Stimulated activated CD8-positive, alpha-beta memory T cell treated with anti-CD3 and anti-CD28 coated beads, Interleukin-7, amount 100 ng/mL, for 24 hours (primary cell): ENCODE measurements at regions not wholly inside any gene's neighbourhood (a gene's known extent, or its start where the extent isn't known, plus 50 kb on each side); places are given as distances from the start of the nearest gene placed in this dataset.

Experiments
- DNase-seq: peaks from one replicate; pipeline ENCODE4 v3.0.0-alpha.2; 2020; ENCODE audit warnings: low read depth

DNA sequence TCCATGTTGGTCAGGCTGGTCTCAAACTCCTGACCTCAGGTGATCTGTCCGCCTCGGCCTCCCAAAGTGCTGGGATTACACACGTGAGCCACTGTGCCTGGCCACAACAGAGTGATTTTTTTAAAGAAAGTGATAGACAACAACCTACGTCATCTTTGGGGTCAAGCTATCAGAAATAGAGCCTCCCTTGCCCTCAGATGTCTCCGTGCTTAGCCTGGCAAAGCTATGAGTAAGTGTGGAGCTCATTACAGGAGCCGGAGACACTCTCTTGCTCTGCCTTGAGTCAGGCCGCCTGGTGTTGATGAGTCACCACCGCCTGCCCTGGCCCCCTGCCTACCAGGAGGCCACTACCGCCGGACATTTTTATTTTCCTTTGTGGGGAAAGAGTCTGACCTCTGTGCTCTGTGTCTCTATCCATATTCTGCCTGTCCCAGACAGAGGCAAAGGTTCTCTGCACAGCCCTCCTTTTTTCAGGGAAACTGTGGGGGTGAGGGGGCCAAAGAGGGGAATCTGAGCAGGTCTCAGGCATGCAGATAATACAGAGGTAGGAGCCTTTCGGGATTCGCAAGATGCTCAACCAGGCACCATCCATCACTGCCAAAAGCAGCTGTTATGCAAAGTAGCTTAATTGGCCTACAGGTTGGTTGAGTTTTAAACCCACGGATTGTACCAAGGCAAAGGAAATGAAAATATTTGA, 123.7 kb upstream of the CPEB4 start:
- DNase-seq: no peak

DNA sequence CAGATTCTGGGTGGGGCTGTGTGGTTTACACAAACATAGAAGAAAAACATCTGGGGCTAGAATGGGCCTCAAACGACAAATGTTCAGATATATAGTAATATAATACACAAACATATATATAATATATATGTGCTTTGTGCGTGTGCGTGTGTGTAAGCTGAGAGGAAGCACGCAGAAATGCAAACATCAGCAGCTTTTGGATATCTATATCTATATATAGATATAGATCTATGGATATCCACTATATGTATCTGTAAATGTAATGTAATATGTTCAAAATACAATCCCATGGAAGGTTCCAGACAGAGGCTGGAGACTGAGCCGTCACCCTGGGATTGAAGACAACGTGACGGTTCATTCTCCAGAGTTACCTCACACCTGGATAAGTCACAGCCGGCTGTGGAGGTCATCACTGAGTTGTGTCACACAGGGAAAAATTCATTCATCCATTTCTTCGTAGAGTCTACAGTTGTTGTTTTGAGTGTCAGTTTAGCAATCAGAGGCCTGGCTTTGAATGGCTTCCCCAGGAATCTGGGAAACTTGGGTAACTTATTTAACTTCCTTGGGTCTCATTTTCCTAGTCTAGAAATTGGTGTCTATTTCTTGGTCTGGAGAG, 123.0 kb upstream of the CPEB4 start:
- no peak for DNase-seq

DNA sequence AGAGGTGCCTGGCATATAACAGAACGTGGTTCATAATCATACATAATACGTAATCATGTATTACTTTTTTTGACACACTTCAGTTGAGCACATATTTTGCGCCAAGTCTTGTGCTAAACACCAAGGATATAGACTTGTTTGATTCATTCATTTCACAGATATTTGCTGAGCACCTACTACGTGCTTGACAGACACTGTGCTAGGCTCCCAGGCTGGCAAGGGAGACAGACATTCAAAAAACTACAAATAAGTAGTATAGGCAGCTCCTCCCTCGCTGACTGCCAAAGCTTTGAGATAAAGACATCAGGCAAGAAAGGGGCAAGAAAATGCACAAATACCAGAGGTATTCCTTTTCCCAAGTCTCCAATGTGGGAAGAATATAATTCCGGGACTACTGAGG, 122.5 kb upstream of the CPEB4 start:
- DNase-seq: no peak

DNA sequence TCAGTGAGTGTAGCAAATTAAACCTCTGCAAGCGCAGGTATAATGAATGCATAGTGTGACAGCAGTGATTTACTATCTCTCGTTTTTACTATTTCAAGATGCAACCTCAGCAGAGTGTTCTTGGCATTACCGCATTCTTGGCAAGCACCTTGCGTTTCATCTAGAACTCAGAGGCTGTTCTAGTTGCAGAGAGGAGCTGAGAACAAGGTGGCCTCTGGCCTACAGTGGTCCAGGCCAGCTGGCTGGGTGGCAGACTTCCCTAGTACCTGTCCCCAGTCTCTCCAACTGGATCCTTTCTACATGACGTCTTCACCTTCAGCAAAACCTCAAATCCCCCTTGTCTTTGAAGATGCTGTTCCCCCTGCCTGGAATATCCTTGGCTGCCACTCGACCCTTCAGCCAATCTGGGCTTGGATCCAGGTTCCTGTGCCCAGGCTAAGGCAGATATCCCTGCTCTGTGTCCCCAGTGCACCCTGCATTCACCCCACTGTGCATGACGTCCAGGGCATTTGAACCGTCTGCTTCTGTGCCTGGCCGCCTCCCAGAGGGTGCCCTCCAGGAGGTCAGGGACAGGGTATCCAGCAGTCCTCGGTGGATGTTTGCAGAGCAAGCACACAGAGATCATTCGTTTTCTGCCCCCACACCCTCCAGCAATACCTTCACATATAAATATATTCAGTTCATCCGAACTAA, 120.4 kb upstream of the CPEB4 start:
- no peak for DNase-seq

DNA sequence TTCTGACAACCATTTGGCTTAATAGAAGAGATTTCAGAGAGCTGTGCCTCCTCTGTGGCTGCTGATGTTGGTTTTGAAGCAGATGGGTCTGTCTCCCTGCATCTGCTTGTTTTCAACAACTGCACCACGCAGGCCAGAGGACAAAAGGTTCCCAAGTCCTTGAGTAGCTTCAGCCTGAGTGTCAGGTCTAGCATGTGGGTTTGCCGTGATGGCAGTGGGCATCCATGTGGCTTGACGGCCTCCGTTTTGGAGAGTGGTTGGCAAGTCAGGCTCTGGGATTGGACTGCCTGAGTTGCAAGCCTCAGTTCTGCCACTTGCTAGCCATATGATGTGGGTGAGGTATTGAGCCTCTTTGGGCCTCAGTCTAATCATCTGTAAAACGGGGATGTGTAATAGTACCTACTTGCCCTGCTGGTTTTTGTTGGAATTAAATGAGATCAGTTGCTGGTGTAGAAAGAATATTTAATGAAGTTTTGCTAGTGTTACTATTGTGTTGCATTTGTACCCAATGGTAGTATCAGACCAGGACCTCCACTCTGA, 119.8 kb upstream of the CPEB4 start:
- DNase-seq: no peak

DNA sequence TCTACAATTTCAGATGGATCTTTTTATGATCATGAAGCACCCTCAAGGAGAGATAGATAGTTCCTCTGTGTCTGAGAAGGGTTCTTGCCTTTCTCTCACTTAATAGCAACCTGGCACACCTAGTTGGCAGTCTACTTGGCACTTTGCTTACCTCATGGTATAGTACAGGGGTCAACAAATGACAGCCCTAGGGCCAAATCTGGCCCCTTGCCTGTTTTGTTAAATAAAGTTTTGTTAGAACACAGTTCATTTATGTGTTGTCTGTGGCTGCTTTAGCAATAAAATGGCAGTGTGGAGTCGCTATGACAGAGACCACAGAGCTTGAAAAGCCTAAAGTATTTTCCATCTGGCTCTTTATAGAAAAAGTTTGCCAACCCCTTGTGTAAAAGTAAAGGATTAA, 119.3 kb upstream of the CPEB4 start:
- no peak for DNase-seq

DNA sequence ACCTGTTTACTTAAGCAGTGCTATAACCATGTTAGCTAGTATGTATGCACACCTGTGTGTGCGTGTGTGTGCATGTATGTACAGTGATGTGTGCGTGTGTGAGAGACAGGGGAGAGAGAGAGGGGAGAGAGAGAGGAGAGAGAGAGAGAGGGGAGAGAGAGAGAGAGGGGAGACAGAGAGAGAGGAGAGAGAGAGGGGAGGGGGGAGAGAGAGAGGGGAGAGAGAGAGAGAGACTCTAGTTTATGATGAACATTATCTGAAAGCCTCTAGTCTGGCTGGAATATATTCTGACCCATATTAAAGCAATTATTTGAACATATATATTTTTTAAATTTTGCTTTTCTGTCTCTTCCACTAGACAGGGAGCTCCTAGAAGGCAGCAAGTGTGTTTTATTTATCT, 117.5 kb upstream of the CPEB4 start:
- no peak for DNase-seq

DNA sequence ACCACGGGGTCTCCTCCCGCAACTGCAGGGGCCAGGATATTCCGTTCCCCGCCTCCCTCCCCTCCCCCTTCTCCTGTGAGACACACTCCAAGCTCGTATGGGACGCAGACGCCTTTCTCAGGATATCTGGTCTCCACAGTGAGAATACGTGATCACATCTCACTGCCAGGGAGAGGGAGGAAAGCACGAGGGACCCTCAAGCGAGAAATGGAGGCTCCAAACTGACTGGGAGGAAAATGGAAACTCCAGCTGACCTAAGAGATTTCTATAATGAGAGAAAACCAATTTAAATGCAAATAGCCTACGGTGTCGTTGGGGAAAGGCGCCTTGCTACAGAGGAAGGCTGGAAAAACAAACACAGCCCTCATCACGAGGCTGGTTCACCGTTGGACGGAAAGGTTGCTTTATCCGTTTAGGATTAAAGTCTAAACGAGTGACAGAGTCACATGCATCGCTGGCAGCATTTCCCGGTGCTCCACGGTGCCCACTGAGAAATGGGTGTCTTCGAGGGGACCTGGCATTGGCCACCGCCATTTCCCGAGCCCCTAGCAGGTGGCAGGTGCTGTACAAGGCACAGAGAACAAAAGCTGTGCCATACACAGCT, 116.9 kb upstream of the CPEB4 start:
- no peak for DNase-seq

DNA sequence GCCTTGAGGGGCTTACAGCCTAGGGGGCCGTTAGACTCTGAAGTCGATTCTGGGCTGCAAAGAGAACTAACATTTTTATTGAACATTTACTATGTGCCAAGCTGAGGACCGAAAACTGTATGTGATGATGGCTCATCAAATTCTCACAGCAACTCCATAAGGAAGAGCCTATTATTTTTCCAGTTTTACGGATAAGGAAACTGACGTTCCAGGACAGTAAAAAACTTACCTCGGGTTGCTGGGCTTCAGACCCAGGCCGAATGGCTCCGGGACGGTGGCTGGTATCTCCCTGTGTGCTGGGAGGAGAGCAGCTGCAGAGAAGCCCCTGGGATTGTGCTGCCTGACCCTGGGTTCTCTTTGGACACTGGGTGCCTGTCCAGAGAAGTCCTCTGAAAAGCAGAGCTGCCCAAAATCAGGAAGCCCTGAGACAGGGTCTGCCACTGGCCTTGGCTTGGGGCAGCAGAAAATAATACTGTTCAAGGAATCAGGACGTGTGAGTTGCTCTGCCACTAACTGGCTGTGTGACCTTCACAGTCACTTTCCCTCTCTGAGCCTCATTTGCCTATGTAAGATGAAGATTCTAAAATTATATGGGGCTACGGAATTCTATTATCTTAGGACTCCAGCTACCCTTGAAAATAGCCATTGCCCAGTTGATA, 116.3 kb upstream of the CPEB4 start:
- DNase-seq: no peak

DNA sequence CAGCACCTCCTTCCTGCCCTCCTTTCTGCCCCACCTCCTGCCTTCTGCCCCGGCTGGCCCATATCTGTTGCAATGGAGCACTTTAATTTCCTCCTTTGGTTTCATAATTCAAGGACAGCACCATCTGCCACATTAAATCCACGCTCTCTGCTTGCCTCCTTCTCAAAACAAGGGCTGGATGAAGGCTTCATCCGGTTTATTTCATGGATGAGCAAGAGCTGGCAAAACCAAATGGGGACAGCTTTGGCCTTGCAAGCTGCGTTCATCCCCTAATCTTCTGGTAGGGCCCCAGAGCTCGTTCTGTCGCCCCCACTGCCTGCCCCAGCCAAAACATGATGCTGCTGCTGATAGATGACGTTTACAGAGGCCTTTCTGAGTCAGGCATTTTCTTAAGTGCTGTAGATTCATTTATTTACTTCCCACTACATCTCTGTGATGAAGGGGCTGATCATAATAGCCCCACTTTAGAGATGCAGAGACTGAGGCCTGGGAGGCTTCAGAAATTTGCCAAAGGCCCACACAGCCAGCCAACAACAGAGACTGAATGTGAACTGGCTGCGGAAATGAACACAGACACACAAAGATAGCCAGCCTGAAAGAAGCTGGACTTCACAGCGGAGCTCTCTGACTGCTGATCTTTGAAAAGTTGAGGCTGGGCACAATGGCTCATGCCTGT, 115.6 kb upstream of the CPEB4 start:
- no peak for DNase-seq

DNA sequence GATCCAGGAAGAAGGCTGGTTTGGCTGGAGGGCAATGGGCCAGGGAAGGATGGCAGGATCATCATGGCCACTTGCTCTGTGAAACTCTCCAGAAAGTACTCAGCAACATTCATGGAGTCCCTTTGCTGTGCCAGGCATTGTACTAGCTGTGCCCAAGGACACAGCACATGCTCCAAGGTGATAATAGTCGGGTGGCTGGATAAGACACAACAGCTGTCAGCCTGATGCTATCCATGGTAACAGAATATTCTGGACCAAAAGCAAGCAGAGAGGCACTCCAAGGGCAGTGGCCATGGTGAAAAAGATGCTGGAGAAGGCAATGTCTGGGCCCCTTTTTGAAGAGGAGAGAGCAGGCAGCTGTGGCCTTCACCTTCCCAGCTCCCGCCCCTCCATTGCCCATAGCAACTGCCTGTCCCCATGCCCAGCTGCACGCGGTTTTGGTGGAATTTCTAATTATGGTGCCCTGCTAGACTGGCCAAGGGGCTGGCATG, 113.8 kb upstream of the CPEB4 start:
- DNase-seq: no peak

DNA sequence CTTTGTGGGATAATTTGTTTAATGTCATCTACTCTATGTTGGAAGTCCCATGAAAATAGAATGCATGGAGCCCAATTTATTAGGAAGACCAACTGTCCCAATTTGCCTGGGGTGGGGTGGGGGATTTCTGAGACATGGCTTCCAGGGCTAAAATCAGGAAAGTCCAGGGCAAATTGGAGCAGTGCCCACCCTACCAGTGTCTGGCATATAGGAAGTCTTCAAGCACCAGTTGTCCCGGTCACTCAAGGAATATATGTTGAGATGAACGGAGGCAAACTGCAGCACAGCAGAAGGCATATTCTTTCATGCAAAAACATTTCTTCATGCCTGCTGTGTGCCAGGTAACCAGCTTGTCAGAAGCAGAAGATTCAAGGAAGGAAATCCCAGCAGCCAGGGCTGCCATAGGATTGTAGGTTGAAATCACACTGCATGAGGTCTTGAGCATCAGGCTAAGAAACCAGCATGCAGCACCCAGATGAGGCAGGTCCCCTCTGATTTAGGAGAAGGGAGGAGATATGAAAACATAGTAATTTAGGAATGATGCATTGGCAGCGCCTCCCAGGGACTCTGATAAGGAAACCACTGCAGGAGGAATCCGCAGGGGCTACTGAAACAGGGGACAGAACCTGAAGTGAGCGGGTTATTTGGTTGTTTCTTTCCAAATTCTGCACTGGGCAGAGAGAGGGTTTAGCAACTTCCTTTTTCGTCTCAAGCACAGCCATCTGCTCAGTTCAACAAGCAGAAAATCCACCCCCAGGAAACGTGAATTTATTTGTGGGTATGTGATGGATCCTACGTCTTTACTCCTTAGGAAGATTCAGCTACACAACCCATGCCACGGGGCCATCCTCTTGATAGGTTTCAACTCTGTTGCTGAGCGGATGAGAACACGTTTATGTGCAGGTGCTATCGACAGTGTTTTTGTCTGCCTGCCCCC, 112.6 kb upstream of the CPEB4 start:
- DNase-seq: no peak

DNA sequence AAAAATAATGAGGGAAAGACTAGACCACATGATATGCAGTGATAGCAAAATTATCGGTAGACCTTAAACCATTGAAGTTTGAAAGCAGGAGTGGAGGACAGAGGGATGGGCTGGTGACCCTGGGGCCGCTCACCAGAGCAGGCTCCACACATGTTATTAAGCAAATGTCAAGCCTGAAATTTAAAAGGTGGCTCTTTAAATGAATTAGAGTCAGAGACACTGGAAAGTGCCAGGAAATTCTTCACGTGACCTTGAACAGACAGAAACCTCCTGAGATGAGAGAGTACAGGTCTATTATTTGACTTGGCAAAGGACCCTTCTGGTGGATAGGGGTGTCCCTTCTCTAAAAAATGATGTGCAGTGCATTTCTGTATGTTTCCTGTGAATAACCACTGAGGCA, 111.0 kb upstream of the CPEB4 start:
- DNase-seq: no peak

DNA sequence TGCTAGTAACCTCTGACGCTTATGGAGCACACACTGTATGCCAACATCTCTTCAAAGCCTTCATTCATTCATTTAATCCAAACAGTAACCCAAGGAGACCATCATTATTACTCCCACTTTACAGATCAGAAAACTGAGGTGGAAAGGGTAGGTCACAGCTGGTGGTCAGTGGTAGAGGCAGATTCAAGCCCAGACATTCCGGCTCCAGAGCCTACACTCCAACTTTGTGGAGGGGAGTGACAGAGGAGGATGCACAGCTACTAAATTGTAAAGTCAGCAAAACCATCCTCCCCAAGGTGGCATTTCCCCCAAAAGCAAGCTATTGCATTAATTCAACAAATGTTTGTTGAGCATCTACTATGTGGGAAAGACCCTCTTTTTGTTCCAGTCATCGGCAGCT, 110.5 kb upstream of the CPEB4 start:
- DNase-seq: no peak

DNA sequence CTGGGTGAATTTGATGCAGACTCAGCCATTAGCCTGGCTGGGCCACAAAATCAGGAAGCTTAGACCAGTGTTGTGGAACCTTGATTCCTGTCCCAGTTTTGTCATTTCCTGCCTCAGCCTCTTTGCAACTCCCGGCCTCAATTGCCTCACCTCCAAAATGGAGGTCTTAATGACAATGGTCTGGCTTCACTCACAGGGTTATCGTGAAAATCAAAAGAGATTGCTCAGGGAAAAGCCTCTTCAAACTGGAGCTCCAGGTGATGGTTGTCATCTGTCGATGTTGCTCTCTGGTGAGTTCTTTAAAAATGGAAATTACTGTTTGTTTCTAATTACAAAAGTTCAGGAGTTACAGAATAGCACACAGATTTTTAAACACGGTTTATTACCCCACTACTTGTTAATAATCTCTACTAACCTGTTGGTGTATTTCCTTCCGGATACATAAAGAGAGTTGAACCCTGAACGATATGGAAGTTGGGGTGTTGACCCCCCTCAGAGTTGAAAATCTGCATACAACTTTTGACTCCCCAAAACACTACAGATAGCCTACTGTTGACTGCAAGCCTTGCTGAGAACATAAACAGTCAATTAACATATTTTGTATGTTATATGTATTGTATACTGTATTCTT, 109.9 kb upstream of the CPEB4 start:
- no peak for DNase-seq

DNA sequence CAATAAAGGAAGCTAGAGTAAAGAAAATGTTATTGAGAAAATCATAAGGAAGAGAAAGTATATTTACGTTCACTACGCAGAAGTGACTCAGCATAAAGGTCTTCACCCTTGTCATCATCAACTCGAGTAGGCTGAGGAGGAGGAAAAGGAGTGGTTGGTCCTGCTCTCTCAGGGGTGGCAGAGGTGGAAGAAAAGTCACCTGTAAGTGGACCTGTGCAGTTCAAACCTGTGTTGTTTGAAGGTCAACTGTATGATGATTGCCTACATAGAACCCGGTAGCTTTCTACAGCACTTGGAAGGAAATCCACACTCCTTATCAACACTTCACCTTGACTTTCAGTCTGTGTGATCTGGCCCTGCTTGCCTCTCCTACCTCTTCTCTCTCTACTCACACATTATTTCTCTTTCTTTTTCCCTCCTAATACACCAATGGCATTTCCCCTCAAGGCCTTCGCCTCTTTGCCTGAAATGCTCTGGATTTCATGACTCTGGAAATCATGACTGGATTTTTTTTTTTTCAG, 109.3 kb upstream of the CPEB4 start:
- DNase-seq: no peak

DNA sequence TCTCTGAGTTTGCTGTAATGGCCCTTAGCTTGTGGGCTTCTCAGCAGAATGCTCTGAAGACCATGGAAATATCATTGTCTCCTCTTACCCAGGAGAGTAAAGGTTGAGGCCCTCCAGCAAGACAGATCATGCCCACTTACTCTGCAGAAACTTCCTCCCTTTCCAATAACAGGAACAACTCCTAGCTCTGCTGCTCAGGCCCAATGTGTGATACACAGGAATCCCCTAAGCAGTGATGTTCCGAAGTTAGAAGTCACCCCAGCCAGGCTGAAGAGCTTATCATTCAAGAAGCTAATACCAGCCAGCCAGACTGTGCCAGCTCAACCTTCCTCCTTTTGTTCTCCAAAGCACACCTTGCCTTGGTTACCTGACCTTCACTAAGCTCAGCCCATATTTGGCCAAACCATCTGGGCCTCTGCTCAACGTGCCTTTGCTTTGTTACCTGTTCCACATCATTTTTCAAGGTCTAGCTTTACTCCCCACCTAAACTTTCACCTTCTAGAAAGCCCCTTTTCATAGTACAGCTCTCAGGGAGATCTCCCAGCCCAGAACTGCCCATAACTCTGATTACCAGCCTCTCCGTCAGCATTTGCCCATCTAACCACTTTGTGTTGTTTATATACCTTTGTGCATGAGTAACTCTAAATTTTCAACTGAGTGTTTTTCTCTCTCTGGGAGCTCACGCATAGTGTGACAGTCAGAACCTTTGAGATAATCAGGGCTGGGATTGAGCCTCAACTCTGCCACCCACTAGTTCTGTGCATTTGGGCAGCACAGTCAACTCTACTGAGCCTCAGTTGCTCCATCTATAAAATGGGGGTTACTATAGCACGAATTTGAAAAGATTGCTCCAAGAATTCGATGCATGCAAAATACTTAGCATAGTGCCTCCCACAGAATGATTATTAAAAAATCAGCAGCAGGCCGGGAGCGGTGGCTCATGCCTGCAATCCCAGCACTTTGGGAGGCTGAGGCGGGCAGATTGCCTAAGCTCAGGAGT, 107.6 kb upstream of the CPEB4 start:
- DNase-seq: no peak

DNA sequence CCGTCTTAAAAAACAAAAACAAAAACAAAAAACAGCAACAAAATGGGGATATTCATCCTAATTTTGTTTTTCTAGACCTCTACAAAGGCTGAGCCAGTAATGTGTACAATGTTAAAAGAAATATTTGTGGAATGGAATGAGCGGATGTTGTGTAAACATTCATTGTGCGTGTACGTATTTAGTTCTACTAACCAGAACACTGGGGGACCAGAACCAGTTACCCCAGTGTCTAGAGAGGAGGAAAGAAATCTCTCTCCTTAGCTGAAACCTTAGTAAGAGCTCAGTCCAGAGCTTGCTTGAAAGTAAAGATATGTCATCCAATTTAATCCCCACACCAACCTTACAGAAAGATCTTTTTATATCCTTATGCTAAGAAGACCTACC, 106.7 kb upstream of the CPEB4 start:
- no peak for DNase-seq
